ENCODE measurements at regions not wholly inside any gene's neighbourhood (a gene's known extent, or its start where the extent isn't known, plus 50 kb on each side); places are given as distances from the start of the nearest gene placed in this dataset.
"Not testable (repeated sequence)": the region's sequence is repeated elsewhere in the genome, so short reads cannot be mapped to it uniquely, and the experiment has no call there.

- DNase-seq (ENCODE audit: low spot score): no peak
These were observed 144.3 kb downstream of the CHIC2 start for GRCh38 chr4:53920116-53920515.

DNA sequence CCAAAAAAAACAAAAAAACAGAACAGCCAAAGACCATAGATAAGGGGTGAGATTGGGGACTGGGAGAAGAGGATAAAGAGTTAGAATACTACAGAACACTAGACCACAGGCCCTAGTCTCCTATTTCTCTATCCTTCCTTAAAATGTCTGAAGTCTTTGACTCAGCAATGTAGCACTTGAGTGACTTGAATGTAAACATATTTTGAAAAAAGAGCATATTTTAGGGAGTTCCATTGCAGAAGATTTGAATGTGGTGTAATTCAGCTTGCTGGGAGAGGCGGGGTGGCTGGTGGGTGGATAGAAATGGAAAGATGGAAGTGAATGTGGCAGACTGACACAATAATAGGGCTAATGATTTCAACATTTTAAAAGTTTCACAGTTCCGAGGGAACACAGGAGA is 144.9 kb downstream of the CHIC2 start:
- no peak for DNase-seq (ENCODE audit: low spot score)

DNA sequence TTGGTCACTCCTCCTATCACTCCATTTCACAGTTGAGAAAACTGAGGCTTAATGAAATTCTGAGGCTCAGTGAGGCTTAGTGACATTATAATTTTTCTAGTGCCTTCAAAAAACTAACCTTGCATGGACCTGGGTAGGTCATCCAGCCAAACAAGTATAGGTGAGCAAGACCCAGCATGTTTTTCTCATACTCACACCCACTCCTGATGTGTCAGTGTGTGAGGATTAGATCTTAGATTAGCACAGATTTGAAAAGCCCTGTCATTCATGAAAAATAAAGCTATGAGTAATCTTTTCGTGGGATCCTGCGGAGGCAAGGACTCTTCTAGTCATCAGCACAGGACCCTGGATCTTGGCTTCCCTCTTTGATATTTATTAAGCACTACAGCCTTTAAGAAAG is 146.7 kb downstream of the CHIC2 start:
- DNase-seq (ENCODE audit: low spot score): no peak

- no peak for DNase-seq (ENCODE audit: low spot score)
These were observed 147.9 kb downstream of the CHIC2 start for GRCh38 chr4:53916431-53916889.

- peak; percentile 60 for DNase-seq (ENCODE audit: low spot score)
These were observed 149.9 kb downstream of the CHIC2 start for GRCh38 chr4:53914313-53915016.

GRCh38 chr4:53913771-53914170 is 150.6 kb downstream of the CHIC2 start:
- DNase-seq (ENCODE audit: low spot score): no peak

GRCh38 chr4:53912766-53913497 is 151.5 kb downstream of the CHIC2 start:
- DNase-seq (ENCODE audit: low spot score): no peak

- peak; percentile 94 for DNase-seq (ENCODE audit: low spot score)
These were observed 155.7 kb downstream of the CHIC2 start for GRCh38 chr4:53908661-53909078.

- no peak for DNase-seq (ENCODE audit: low spot score)
These were observed 156.6 kb downstream of the CHIC2 start for GRCh38 chr4:53907772-53908171.

DNA sequence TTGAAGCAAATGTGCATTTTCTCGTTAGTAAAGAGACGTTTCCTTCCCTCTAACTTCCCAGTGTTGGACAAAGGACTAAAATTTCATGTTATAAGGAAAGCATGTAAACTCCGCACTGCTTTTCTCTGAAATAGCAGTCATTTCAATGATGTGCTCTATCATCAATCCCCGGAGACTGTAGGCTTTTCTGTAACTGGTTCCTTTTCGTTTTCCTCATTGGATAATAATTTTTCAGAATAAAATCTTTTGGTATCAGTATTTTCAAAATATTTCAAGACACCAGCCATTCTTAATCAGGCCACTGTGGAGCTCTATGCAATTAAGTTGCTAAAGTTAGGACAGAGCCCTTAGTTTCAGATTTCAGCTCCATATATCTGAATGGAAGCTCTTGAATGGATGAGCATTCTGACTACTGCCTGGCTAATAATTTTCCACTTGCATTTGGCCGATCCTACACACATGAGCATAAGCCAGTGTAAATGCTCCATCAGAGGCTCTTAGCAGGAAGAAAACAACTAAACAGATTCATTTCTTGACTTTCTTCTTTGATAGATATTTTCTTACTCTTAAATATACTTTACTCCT is 157.7 kb downstream of the CHIC2 start:
- no peak for DNase-seq (ENCODE audit: low spot score)

DNA sequence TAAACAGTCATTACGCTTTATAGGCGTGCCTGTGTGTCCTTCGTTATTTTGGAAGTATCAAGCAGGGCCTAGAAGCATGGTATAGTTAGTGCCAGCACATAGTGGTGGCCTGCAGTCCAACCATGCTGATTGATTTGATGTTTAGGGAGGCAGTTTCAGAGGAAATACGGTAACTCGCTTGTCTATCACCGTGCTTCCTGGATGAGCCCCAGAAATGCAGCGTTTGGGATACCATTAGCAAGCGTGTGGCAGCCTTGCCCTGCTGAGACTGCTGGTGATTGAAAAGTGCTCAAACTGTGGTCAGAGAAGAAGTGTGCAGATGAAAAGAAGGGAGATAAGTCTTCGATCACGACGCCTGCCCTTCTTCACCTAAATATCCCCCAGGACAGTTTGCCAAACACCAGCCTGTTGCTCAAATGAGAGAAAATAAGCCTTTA is 158.4 kb downstream of the CHIC2 start:
- peak; percentile 21 for DNase-seq (ENCODE audit: low spot score)

- DNase-seq (ENCODE audit: low spot score): no peak
These were observed 159.0 kb downstream of the CHIC2 start for GRCh38 chr4:53905276-53905940.

DNA sequence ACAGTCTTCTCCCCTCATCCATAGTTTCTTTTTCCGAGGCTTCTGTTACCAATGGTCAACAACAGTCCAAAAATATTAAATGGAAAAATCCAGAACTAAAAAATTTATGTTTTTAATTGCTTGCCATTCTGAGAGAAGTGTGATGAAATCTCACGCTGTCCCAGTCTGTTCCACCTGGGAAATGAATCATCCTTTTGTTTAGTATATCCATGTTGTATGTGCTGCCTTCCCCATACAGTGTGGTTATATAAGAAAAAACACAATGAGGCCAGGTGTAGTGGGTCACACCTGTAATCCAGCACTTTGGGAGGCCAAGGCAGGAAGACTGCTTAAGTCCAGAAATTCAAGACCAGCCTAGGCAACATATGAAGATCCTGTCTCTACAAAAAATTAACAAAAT is 161.6 kb downstream of the CHIC2 start:
- DNase-seq (ENCODE audit: low spot score): no peak

GRCh38 chr4:53900271-53900649 is 164.1 kb downstream of the CHIC2 start:
- no peak for DNase-seq (ENCODE audit: low spot score)

DNA sequence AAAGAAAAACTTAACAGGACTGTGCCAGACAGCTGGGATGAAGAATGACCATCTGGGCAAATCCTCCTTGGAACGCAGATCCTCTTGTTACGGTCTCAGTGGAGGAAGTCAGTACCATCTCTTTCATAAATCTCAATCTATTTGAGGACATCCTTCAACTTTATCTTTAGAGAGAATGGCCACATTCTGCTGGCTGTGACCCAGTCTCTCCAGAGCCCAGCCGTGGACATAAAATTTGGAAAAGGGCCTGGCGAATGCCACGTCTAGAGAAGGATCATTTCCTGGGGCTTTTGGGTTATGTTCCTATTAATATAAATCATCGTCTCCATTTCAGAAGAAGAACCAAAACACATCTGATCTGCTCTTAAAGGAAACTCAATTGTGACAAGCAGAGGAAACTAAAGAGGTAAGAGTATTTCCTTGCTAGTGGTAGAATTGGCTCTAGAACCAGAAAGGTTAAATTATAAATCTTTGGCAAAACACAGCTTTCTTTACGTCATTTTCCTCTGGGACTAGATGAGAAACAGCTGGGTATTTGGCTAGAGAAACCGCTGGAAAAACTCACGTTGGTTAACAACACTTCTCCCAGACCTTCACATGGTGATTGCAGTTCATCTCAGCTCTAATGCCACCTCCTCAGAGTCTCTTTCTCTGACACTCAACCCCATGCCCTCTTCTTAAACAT is 164.7 kb downstream of the CHIC2 start:
- no peak for DNase-seq (ENCODE audit: low spot score)

GRCh38 chr4:53895137-53895536 is 169.3 kb downstream of the CHIC2 start:
- no peak for DNase-seq (ENCODE audit: low spot score)

DNA sequence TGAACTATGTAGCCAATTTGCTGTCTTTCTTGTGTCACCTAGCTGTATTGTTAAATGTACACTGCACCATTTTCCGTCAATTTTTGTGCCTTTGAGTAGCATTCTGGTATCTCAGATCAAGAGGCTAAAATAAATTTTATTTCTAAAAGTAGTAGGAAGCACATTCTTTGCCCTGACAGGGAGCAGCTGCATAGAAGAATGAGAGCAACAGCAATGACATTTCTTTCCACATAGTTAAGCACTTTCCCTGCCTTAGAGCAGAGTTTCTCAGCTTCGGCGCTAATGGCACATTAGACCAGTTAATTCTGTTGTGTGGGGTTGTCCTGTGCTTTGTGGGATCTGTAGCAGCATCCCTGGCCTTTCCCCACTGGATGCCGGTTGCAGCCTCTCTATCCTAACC is 173.9 kb downstream of the CHIC2 start:
- DNase-seq (ENCODE audit: low spot score): no peak

- DNase-seq (ENCODE audit: low spot score): no peak
These were observed 174.9 kb downstream of the CHIC2 start for GRCh38 chr4:53889326-53890055.

DNA sequence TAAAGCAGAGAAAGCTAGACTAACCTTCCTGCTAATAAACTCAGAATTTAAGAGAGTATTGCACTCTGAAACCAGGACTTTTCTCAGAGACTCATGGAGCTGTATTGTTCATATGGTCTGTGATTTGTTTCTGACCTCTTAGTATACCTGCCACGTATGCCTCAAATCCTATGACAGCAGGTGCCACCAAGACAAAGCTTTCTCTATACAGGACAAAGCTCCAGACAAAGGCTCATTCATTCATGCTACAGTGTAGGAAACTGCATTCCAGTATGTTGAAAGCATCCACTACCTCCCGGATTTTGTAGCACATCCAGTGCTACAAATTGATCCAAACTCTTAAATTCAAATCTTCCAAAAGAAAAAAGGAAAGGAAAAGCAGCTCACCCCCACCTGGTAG is 178.3 kb downstream of the CHIC2 start:
- DNase-seq (ENCODE audit: low spot score): no peak

GRCh38 chr4:53885668-53886067 is 178.7 kb downstream of the CHIC2 start:
- DNase-seq (ENCODE audit: low spot score): no peak

- DNase-seq (ENCODE audit: low spot score): not testable (repeated sequence)
These were observed 187.3 kb downstream of the CHIC2 start for GRCh38 chr4:53877096-53877495.
